Peyer's patch (tissue), 4 donors: ENCODE measurements at regions not wholly inside any gene's neighbourhood (a gene's known extent, or its start where the extent isn't known, plus 50 kb on each side); places are given as distances from the start of the nearest gene placed in this dataset.
"Not testable (repeated sequence)": the region's sequence is repeated elsewhere in the genome, so short reads cannot be mapped to it uniquely, and the experiment has no call there.

Experiments
- DNase-seq, 3 donors: peaks; one replicate each; pipeline ENCODE4 v3.0.0-alpha.2; 2017 to 2019
- H3K27ac ChIP-seq, 4 donors: fragments of 200-600 bp; sonication (generic); one replicate each; pipeline ENCODE4 v1.5.1; 2016 to 2019
- H3K27me3 ChIP-seq, 2 donors: fragments of 200-600 bp; sonication (generic); one replicate each; pipeline ENCODE4 v1.5.1; 2019
- H3K36me3 ChIP-seq, 3 donors: fragments of 200-600 bp; sonication (generic); one replicate each; pipeline ENCODE4 v1.5.1; 2016 to 2019
- H3K4me1 ChIP-seq, 4 donors: fragments of 200-600 bp; sonication (generic); one replicate each; pipeline ENCODE4 v1.5.1; 2016 to 2019
- H3K4me3 ChIP-seq, 4 donors: fragments of 200-600 bp; sonication (generic); 1 replicate in 3 of 4; 2 replicates in 1 of 4; pipeline ENCODE4 v1.5.1; 2016 to 2019; ENCODE audit warnings: mild to moderate bottlenecking in 1 of 4
- H3K9me3 ChIP-seq, 4 donors: fragments of 200-600 bp; sonication (generic); one replicate each; pipeline ENCODE4 v1.5.1; 2016 to 2019; ENCODE audit warnings: mild to moderate bottlenecking in 1 of 4
- CTCF ChIP-seq, 6 experiments: fragments of 450-650 bp in 4 of 6; fragments of 200-600 bp in 2 of 6; sonication (generic) in 1 of 6; IDR thresholded peaks; one replicate each; pipeline ENCODE4 v1.5.1; 2017 to 2019; ENCODE audit warnings: antibody characterized with exemption in 6 of 6, mild to moderate bottlenecking in 3 of 6, moderate library complexity in 1 of 6

- not testable (repeated sequence) for H3K4me3 ChIP-seq, H3K27me3 ChIP-seq, H3K9me3 ChIP-seq, H3K4me1 ChIP-seq, H3K27ac ChIP-seq
- H3K36me3 ChIP-seq: peaks cover 0 to 12% (median 0%) of the 10 kb centered on the region in 3 donors
- peak in 1 of 3 donors; percentile 49 for DNase-seq
Measured at GRCh38 chr5:34180940-34181614, 138.1 kb upstream of the C1QTNF3 start.

GRCh38 chr5:34185005-34185404 is 142.0 kb upstream of the C1QTNF3 start:
- H3K4me1 ChIP-seq, H3K36me3 ChIP-seq, DNase-seq, H3K27me3 ChIP-seq, H3K4me3 ChIP-seq, H3K9me3 ChIP-seq, H3K27ac ChIP-seq: not testable (repeated sequence)

- DNase-seq, H3K4me3 ChIP-seq, H3K27ac ChIP-seq, H3K4me1 ChIP-seq, H3K9me3 ChIP-seq, H3K27me3 ChIP-seq, H3K36me3 ChIP-seq: not testable (repeated sequence)
Measured at GRCh38 chr5:34185572-34185971, 142.6 kb upstream of the C1QTNF3 start.

GRCh38 chr5:34186108-34186507 is 143.1 kb upstream of the C1QTNF3 start:
- H3K4me3 ChIP-seq, H3K9me3 ChIP-seq, H3K36me3 ChIP-seq, H3K27ac ChIP-seq, H3K4me1 ChIP-seq, DNase-seq, H3K27me3 ChIP-seq: not testable (repeated sequence)

- DNase-seq, H3K27me3 ChIP-seq, H3K36me3 ChIP-seq, H3K4me3 ChIP-seq, H3K9me3 ChIP-seq, H3K27ac ChIP-seq, H3K4me1 ChIP-seq: not testable (repeated sequence)
Measured at GRCh38 chr5:34186865-34187264, 143.9 kb upstream of the C1QTNF3 start.

- H3K4me3 ChIP-seq, H3K27ac ChIP-seq, H3K36me3 ChIP-seq, DNase-seq, H3K27me3 ChIP-seq, H3K4me1 ChIP-seq, H3K9me3 ChIP-seq: not testable (repeated sequence)
Measured at GRCh38 chr5:34187441-34187840, 144.4 kb upstream of the C1QTNF3 start.

- not testable (repeated sequence) for H3K36me3 ChIP-seq, H3K27me3 ChIP-seq, H3K9me3 ChIP-seq, H3K4me1 ChIP-seq, H3K4me3 ChIP-seq, H3K27ac ChIP-seq
- peak in 1 of 6 experiments; percentile 28 for TF ChIP-seq CTCF (IDR thresholded peaks at IDR 0.05)
- peak; percentile 34 to 70 (median 54) for DNase-seq
Measured at GRCh38 chr5:34188001-34188822, 145.2 kb upstream of the C1QTNF3 start.

GRCh38 chr5:34189246-34189645 is 146.2 kb upstream of the C1QTNF3 start:
- not testable (repeated sequence) for H3K27me3 ChIP-seq, H3K27ac ChIP-seq, H3K36me3 ChIP-seq, H3K4me3 ChIP-seq, H3K4me1 ChIP-seq, H3K9me3 ChIP-seq
- DNase-seq: peak in 1 of 3 donors; percentile 60

- not testable (repeated sequence) for H3K27me3 ChIP-seq, H3K4me1 ChIP-seq, H3K36me3 ChIP-seq, H3K4me3 ChIP-seq, H3K9me3 ChIP-seq, H3K27ac ChIP-seq
- peak in 2 of 3 donors; percentile 49 to 52 for DNase-seq
Measured at GRCh38 chr5:34189752-34190411, 146.9 kb upstream of the C1QTNF3 start.

- not testable (repeated sequence) for H3K4me3 ChIP-seq, H3K27me3 ChIP-seq, H3K4me1 ChIP-seq, H3K36me3 ChIP-seq, H3K9me3 ChIP-seq, H3K27ac ChIP-seq
- peak in 2 of 3 donors; percentile 49 to 58 for DNase-seq
Measured at GRCh38 chr5:34190466-34190865, 147.5 kb upstream of the C1QTNF3 start.

GRCh38 chr5:34191279-34191744 is 148.3 kb upstream of the C1QTNF3 start:
- H3K36me3 ChIP-seq, H3K9me3 ChIP-seq, H3K4me1 ChIP-seq, H3K27ac ChIP-seq, H3K4me3 ChIP-seq, H3K27me3 ChIP-seq: not testable (repeated sequence)
- DNase-seq: peak in 2 of 3 donors; percentile 46 to 59

GRCh38 chr5:34192064-34192922 is 149.3 kb upstream of the C1QTNF3 start:
- H3K36me3 ChIP-seq, H3K9me3 ChIP-seq, H3K27me3 ChIP-seq, H3K27ac ChIP-seq, H3K4me3 ChIP-seq, H3K4me1 ChIP-seq: not testable (repeated sequence)
- DNase-seq: peak in 2 of 3 donors; percentile 54 to 61

- peak in 1 of 3 donors; percentile 48 for DNase-seq
- H3K4me3 ChIP-seq, H3K9me3 ChIP-seq, H3K36me3 ChIP-seq, H3K27ac ChIP-seq, H3K4me1 ChIP-seq, H3K27me3 ChIP-seq: not testable (repeated sequence)
Measured at GRCh38 chr5:34192923-34193262, 149.9 kb upstream of the C1QTNF3 start.
